H1 (cell line): ENCODE measurements at regions not wholly inside any gene's neighbourhood (a gene's known extent, or its start where the extent isn't known, plus 50 kb on each side); places are given as distances from the start of the nearest gene placed in this dataset.

Experiments
- BCL11A ChIP-seq, 2 experiments: IDR thresholded peaks; one replicate each; pipeline ENCODE4 v1.6.1; 2011; ENCODE audit warnings: low read depth in 2 of 2, low read length in 2 of 2, mild to moderate bottlenecking in 2 of 2
- CHD1 ChIP-seq: IDR thresholded peaks from 2 replicates; pipeline ENCODE4 v1.6.1; 2012; ENCODE audit warnings: low read depth, low read length, improper control_type of control experiment
- CHD7 ChIP-seq: fragments of 300-600 bp; sonication (generic); IDR thresholded peaks from 2 replicates; pipeline ENCODE4 v1.7.1; 2012; ENCODE audit warnings: low read length, moderate library complexity, mild to moderate bottlenecking, inconsistent platforms; ENCODE audit not compliant: insufficient replicate concordance
- EGR1 ChIP-seq: IDR thresholded peaks from 2 replicates; pipeline ENCODE4 v1.6.1; 2011; ENCODE audit warnings: low read depth, low read length, borderline replicate concordance
- FOSL1 ChIP-seq: IDR thresholded peaks from 2 replicates; pipeline ENCODE4 v1.6.1; 2011; ENCODE audit warnings: mild to moderate bottlenecking, low read depth, low read length, moderate library complexity; ENCODE audit not compliant: insufficient read depth
- GABPA ChIP-seq: IDR thresholded peaks from 2 replicates; pipeline ENCODE4 v1.6.1; 2011; ENCODE audit warnings: mild to moderate bottlenecking, low read length, moderate library complexity, borderline replicate concordance; ENCODE audit not compliant: insufficient read depth
- KDM5A ChIP-seq: fragments of 200-600 bp; IDR thresholded peaks from 2 replicates; pipeline ENCODE4 v1.7.1; 2012; ENCODE audit warnings: mild to moderate bottlenecking, low read length, inconsistent platforms, mixed read lengths
- MAFK ChIP-seq: IDR thresholded peaks from 2 replicates; pipeline ENCODE4 v1.6.1; 2012; ENCODE audit warnings: low read depth, mild to moderate bottlenecking, improper control_type of control experiment, low read length
- NRF1 ChIP-seq: IDR thresholded peaks from 2 replicates; pipeline ENCODE4 v1.6.1; 2011; ENCODE audit warnings: mild to moderate bottlenecking, low read depth, low read length, improper control_type of control experiment
- SAP30 ChIP-seq: fragments of 300-600 bp; sonication (generic); IDR thresholded peaks from 2 replicates; pipeline ENCODE4 v1.7.1; 2012; ENCODE audit warnings: low read length, moderate library complexity, mild to moderate bottlenecking, inconsistent platforms; ENCODE audit not compliant: insufficient read depth, insufficient replicate concordance
- YY1 ChIP-seq: IDR thresholded peaks from 2 replicates; pipeline ENCODE4 v1.6.1; 2011; ENCODE audit warnings: low read depth, mild to moderate bottlenecking, low read length

- TF ChIP-seq CHD7 (no peak), FOSL1 (no peak), BCL11A (IDR thresholded peaks at IDR 0.05; ENCODE audit: low read depth in 2 of 2, low read length in 2 of 2) (no peak), GABPA (no peak), NRF1 (no peak), SAP30 (no peak), KDM5A (no peak), CHD1 (no peak), YY1 (no peak), MAFK (no peak), EGR1 (no peak)
Measured at GRCh38 chr13:80527400-80527799, 186.5 kb upstream of the SPRY2 start (continued).
